ENCODE measurements at regions not wholly inside any gene's neighbourhood (a gene's known extent, or its start where the extent isn't known, plus 50 kb on each side); places are given as distances from the start of the nearest gene placed in this dataset.

DNA sequence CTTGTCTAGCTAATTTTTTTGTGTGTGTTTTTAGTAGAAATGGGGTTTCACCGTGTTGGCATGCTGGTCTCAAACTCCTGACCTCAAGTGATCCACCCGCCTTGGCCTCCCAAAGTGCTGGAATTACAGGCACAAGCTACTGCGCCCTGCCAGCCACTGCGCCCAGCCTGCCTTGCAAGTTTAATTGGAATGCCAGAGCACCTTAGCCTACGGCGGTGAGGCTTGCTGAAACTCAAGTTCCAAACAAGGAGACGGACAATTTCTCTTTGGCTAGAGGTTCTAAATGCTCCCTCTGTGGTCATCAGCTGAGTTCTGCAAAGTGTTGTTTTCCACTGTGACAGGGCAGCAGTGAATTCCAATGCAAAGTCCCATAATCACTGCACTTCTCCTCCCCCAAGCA lies 583.4 kb downstream of the KCNJ3 start:
- TF ChIP-seq, protein P1, sequence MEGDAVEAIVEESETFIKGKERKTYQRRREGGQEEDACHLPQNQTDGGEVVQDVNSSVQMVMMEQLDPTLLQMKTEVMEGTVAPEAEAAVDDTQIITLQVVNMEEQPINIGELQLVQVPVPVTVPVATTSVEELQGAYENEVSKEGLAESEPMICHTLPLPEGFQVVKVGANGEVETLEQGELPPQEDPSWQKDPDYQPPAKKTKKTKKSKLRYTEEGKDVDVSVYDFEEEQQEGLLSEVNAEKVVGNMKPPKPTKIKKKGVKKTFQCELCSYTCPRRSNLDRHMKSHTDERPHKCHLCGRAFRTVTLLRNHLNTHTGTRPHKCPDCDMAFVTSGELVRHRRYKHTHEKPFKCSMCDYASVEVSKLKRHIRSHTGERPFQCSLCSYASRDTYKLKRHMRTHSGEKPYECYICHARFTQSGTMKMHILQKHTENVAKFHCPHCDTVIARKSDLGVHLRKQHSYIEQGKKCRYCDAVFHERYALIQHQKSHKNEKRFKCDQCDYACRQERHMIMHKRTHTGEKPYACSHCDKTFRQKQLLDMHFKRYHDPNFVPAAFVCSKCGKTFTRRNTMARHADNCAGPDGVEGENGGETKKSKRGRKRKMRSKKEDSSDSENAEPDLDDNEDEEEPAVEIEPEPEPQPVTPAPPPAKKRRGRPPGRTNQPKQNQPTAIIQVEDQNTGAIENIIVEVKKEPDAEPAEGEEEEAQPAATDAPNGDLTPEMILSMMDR (IDR thresholded peaks at IDR 0.05; ENCODE audit: insufficient read depth, low read depth, low read length, missing control alignments), result no peak
- H3K4me3 ChIP-seq (ENCODE audit: low read length), result no peak overlapping the region
- no peak for DNase-seq (ENCODE audit: low read depth)

DNA sequence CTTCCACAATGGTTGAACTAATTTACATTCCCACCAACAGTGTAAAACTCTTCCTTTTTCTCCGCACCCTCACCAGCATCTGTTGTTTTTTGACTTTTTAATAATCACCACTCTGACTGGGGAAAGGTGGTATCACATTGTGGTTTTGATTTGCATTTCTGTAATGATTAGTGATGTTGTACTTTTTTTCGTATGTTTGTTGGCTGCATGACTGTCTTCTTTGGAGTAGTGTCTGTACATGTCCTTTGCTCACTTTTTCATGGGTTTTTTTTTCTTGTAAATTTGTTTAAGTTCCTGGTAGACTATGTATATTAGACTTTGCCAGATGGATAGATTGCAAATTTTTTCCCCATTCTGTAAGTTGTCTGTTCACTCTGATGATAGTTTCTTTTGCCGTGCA lies 574.8 kb downstream of the KCNJ3 start:
- TF ChIP-seq, protein P1 (IDR thresholded peaks at IDR 0.05; ENCODE audit: insufficient read depth, low read depth, low read length, missing control alignments), result no peak
- no peak for DNase-seq (ENCODE audit: low read depth)
- no peak overlapping the region for H3K4me3 ChIP-seq (ENCODE audit: low read length)

DNA sequence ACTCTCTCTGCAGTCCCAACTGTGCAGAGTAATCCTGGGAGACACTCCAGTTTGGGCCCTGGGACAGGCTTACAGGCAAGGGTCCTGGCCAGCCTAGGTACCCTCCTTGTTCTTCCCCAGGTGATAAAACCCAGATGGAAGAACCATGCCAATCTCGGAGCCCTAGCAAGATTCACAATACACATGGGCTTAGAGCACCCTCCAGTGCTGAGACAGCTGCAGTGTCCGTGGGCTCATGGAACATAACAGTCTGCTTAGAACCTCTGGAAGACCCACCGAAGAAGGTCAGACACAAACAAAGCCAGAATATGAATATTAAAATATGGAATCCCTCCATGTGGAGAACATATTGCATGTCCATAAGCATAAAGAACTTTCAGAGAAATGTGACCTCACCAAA lies 568.1 kb downstream of the KCNJ3 start:
- TF ChIP-seq, protein P1 (IDR thresholded peaks at IDR 0.05; ENCODE audit: insufficient read depth, low read depth, low read length, missing control alignments), result no peak
- no peak overlapping the region for H3K4me3 ChIP-seq (ENCODE audit: low read length)
- DNase-seq (ENCODE audit: low read depth), result no peak

DNA sequence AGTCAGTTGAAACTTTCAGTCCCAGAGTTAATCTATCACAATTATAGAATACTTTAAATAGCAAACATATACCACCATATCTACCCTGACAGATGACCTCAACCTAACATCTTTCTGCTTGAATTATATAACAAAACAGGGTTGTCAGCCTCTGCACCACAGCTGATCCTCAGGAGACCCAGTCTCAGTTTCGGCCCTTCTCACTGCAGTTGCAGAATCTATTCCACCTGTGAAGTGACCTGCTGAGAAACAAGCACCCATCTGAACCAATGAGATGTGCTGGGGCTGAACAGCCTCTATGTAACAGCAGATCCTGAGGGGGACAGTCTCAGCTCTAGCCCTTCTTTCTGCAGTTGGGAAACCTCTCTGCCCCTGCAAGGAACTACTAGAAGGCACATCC lies 567.6 kb downstream of the KCNJ3 start:
- DNase-seq (ENCODE audit: low read depth), result no peak
- no peak overlapping the region for H3K4me3 ChIP-seq (ENCODE audit: low read length)
- TF ChIP-seq, protein P1 (IDR thresholded peaks at IDR 0.05; ENCODE audit: insufficient read depth, low read depth, low read length, missing control alignments), result no peak

DNA sequence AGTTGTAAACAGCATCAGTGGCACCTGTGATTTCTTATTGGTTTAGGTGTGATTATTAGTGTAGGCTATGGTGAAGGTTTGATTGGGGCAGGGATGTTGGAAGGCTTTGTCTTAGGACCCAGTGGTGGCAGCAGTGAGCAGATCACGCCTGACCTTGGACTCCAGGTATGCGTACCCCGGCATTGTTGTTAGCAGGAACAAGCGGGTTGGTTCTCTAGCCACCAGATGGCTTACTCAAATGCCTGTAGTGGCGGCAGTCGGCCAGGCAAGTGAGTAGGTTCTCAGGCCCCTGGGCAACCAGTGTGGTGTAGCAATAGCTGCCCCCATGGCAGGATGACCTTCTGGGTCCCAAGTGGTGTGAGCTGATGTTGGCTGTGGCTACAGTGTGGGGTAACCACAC lies 558.3 kb downstream of the KCNJ3 start:
- no peak overlapping the region for H3K4me3 ChIP-seq (ENCODE audit: low read length)
- DNase-seq (ENCODE audit: low read depth), result peak; percentile 0
- TF ChIP-seq, protein P1 (IDR thresholded peaks at IDR 0.05; ENCODE audit: insufficient read depth, low read depth, low read length, missing control alignments), result no peak

DNA sequence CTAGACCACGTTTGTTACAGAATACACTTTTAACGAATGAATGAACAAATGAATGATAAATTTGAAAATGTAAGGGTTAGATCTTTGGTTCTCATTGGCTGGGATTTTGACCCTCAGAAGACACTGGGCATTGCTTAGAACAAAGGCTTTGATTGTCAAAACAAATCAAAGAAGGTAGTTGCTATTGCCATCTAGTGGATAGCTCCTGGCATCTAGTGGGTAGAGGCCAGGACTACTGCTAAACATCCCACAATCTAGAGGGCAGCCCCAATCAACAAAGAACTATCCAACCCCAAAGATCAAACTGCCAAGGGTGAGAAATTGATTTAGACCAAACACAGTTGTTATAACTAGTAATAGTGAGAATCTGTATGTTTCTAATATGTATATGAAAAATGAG lies 552.3 kb downstream of the KCNJ3 start:
- TF ChIP-seq, protein P1 (IDR thresholded peaks at IDR 0.05; ENCODE audit: insufficient read depth, low read depth, low read length, missing control alignments), result peak; percentile 60
- peak; percentile 30 for DNase-seq (ENCODE audit: low read depth)
- H3K4me3 ChIP-seq (ENCODE audit: low read length), result no peak overlapping the region

DNA sequence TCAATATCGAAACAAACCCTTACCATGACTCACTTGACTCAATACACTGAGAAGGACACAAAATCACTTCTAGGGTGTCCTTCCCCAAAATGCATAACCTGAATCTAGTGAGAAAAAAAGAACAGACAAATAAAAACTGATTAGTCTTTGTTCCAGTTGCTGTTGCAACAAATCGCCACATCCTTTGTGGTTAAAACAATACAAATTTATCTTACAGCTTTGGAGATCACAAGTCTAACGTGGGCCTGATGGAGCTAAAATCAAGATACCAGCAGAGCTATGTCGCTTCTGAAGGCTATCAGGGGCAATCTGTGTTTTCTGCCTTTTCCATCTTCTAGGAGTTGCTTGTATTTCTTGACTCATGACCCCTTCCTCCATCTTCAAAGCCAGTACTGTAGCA lies 541.7 kb downstream of the KCNJ3 start:
- no peak overlapping the region for H3K4me3 ChIP-seq (ENCODE audit: low read length)
- TF ChIP-seq, protein P1 (IDR thresholded peaks at IDR 0.05; ENCODE audit: insufficient read depth, low read depth, low read length, missing control alignments), result no peak
- DNase-seq (ENCODE audit: low read depth), result no peak
